B cell (primary cell): ENCODE measurements at regions not wholly inside any gene's neighbourhood (a gene's known extent, or its start where the extent isn't known, plus 50 kb on each side); places are given as distances from the start of the nearest gene placed in this dataset.

ENCODE experiments used
- ATAC-seq: fragments of 200-7000 bp; cut with Tn5 transposase; one replicate; pipeline ENCODE4 v1.10.0; 2021; ENCODE audit warnings: low read depth, mild to moderate bottlenecking, moderate number of reproducible peaks, moderate library complexity
- CTCF ChIA-PET: fragments of 350-600 bp; sonication (Branson Sonifier 250); formaldehyde crosslinking; loops from one replicate; lab custom pipeline; 2021; ENCODE audit warnings: antibody characterized with exemption, inconsistent platforms; lab: Charles Lee
- POLR2A ChIA-PET: fragments of 350-600 bp; sonication (Branson Sonifier 250); formaldehyde crosslinking; loops from one replicate; lab custom pipeline; 2021; ENCODE audit warnings: antibody characterized with exemption; lab: Charles Lee
- DNase-seq: peaks from one replicate; pipeline ENCODE4 v3.0.0; 2013
- H2AFZ ChIP-seq: 2 replicates; pipeline ENCODE4 v1.6.1; 2012; ENCODE audit warnings: mild to moderate bottlenecking, low read depth, low read length; ENCODE audit not compliant: insufficient read depth, poor library complexity, severe bottlenecking
- H3K27ac ChIP-seq, 2 donors: 1 replicate in 1 of 2; 2 replicates in 1 of 2; pipeline ENCODE4 v1.5.1; 2012 to 2013; ENCODE audit warnings: low read length in 2 of 2, mild to moderate bottlenecking in 2 of 2, moderate library complexity in 1 of 2
- H3K27me3 ChIP-seq, 4 experiments: fragments of 200-600 bp in 1 of 4; sonication (generic) in 1 of 4; replicated peaks in 1 of 4; 1 replicate in 2 of 4; 2 replicates in 2 of 4; pipeline versions ENCODE4 v1.6.1 to v1.7.0; 2013 to 2016; ENCODE audit warnings: low read length in 3 of 4, mild to moderate bottlenecking in 2 of 4, mixed read lengths in 1 of 4, moderate library complexity in 1 of 4; ENCODE audit not compliant: insufficient read depth in 4 of 4, control insufficient read depth in 3 of 4; ENCODE audit errors: control extremely low read depth in 1 of 4
- H3K36me3 ChIP-seq, 2 experiments: replicated peaks in 1 of 2; 1 replicate in 1 of 2; 2 replicates in 1 of 2; pipeline versions ENCODE4 v1.6.1 to v1.7.1; 2013; ENCODE audit warnings: low read length in 1 of 2; ENCODE audit not compliant: insufficient read depth in 2 of 2, control insufficient read depth in 1 of 2; ENCODE audit errors: control extremely low read depth in 1 of 2, extremely low read depth in 1 of 2
- H3K4me1 ChIP-seq, 2 donors: fragments of 200-600 bp in 1 of 2; sonication (generic) in 1 of 2; 1 replicate in 1 of 2; 2 replicates in 1 of 2; pipeline versions ENCODE4 v1.5.1 to v1.6.1; 2013 to 2017; ENCODE audit warnings: low read length in 2 of 2; ENCODE audit not compliant: control insufficient read depth in 2 of 2, insufficient read depth in 2 of 2
- H3K4me2 ChIP-seq: replicated peaks from 2 replicates; pipeline ENCODE3; 2012; ENCODE audit warnings: mild to moderate bottlenecking, low read depth, low read length; ENCODE audit not compliant: poor library complexity, severe bottlenecking
- H3K4me3 ChIP-seq, 5 experiments: fragments of 200-600 bp in 1 of 5; sonication (generic) in 1 of 5; 1 replicate in 3 of 5; 2 replicates in 2 of 5; pipeline versions ENCODE4 v1.5.1 to v1.7.0; 2011 to 2016; ENCODE audit warnings: low read length in 4 of 5, mild to moderate bottlenecking in 4 of 5, low read depth in 2 of 5, control low read depth in 1 of 5, moderate library complexity in 1 of 5; ENCODE audit not compliant: insufficient read depth in 1 of 5; ENCODE audit errors: control extremely low read depth in 1 of 5, extremely low read depth in 1 of 5
- H3K79me2 ChIP-seq: fragments of 200-600 bp; sonication (generic); one replicate; pipeline ENCODE4 v1.6.0; 2016; ENCODE audit warnings: low read length; ENCODE audit not compliant: control insufficient read depth, insufficient read depth
- H3K9ac ChIP-seq: fragments of 200-600 bp; sonication (generic); 2 replicates; pipeline ENCODE4 v1.6.1; 2017; ENCODE audit warnings: mild to moderate bottlenecking, low read length, moderate library complexity
- H3K9me3 ChIP-seq, 3 donors: one replicate each; pipeline versions ENCODE4 v1.6.1 to v1.7.1; 2013; ENCODE audit warnings: low read length in 2 of 3; ENCODE audit not compliant: control insufficient read depth in 2 of 3, insufficient read depth in 1 of 3; ENCODE audit errors: control extremely low read depth in 1 of 3
- H4K20me1 ChIP-seq: 2 replicates; pipeline ENCODE4 v1.6.0; 2012; ENCODE audit warnings: mild to moderate bottlenecking, low read length; ENCODE audit not compliant: insufficient read depth, control insufficient read depth, poor library complexity, severe bottlenecking
- H3K27ac Mint-ChIP-seq: one replicate; pipeline ENCODE4 v1.8.0; 2021; ENCODE audit warnings: mixed read lengths
- H3K27me3 Mint-ChIP-seq: one replicate; pipeline ENCODE4 v1.8.0; 2021; ENCODE audit warnings: mixed read lengths
- H3K4me1 Mint-ChIP-seq: one replicate; pipeline ENCODE4 v1.8.0; 2021; ENCODE audit warnings: mixed read lengths
- H3K4me3 Mint-ChIP-seq: one replicate; pipeline ENCODE4 v1.8.0; 2021; ENCODE audit warnings: mixed read lengths
- H3K9me3 Mint-ChIP-seq: one replicate; pipeline ENCODE4 v1.8.0; 2022; ENCODE audit warnings: mixed read lengths; ENCODE audit not compliant: insufficient read depth
- EZH2 ChIP-seq: IDR thresholded peaks from 2 replicates; pipeline ENCODE4 v1.6.1; 2012; ENCODE audit warnings: borderline replicate concordance, low read depth, mild to moderate bottlenecking, moderate library complexity, low read length; ENCODE audit not compliant: insufficient read depth, poor library complexity, severe bottlenecking
- WGBS: methylation state at CpG from one replicate; pipeline ENCODE4 v1.1.5; 2013; ENCODE audit warnings: missing lambda C conversion rate; ENCODE audit not compliant: insufficient coverage; 5-methylcytosine and 5-hydroxymethylcytosine counted together
- intact Hi-C: fragments of 100-400 bp; cut with micrococcal nuclease; formaldehyde crosslinking; loops from one replicate; pipeline ENCODE4 v1.10.0; 2022
- TF ChIP-seq, protein P1 (sequence below): fragments of 200-600 bp; IDR thresholded peaks from one replicate; pipeline ENCODE4 v1.8.0; 2022; ENCODE audit warnings: antibody characterized with exemption, mild to moderate bottlenecking

GRCh38 chr2:103010751-103011150, 248.9 kb downstream of the TMEM182 start:
- Histone ChIP-seq H3K9me3 (no peaks in the 10 kb centered on the region), H3K36me3 (no peaks in the 10 kb centered on the region), H3K9ac (no peak overlapping the region), H2AFZ (no peak overlapping the region), H3K4me1 (no peaks in the 10 kb centered on the region), H3K4me2 (no peak overlapping the region), H3K4me3 (no peak overlapping the region), H3K27me3 (no peaks in the 10 kb centered on the region), H4K20me1 (no peaks in the 10 kb centered on the region), H3K27ac (no peak overlapping the region), H3K79me2 (no peaks in the 10 kb centered on the region)
- H3K4me1 Mint-ChIP-seq, result no peaks in the 10 kb centered on the region
- ChIA-PET CTCF (no interaction called here), POLR2A (no interaction called here)
- no peak overlapping the region for H3K4me3 Mint-ChIP-seq
- ATAC-seq (no peak), DNase-seq (no peak)
- no peak overlapping the region for H3K27ac Mint-ChIP-seq
- no peaks in the 10 kb centered on the region for H3K27me3 Mint-ChIP-seq
- 94% methylated on average over 9 of the region's 10 CpGs for WGBS
- H3K9me3 Mint-ChIP-seq, result no peaks in the 10 kb centered on the region
- intact Hi-C loops, result no loop called here
- no peak for TF ChIP-seq EZH2
- TF ChIP-seq, protein P1, sequence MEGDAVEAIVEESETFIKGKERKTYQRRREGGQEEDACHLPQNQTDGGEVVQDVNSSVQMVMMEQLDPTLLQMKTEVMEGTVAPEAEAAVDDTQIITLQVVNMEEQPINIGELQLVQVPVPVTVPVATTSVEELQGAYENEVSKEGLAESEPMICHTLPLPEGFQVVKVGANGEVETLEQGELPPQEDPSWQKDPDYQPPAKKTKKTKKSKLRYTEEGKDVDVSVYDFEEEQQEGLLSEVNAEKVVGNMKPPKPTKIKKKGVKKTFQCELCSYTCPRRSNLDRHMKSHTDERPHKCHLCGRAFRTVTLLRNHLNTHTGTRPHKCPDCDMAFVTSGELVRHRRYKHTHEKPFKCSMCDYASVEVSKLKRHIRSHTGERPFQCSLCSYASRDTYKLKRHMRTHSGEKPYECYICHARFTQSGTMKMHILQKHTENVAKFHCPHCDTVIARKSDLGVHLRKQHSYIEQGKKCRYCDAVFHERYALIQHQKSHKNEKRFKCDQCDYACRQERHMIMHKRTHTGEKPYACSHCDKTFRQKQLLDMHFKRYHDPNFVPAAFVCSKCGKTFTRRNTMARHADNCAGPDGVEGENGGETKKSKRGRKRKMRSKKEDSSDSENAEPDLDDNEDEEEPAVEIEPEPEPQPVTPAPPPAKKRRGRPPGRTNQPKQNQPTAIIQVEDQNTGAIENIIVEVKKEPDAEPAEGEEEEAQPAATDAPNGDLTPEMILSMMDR, result no peak

DNA sequence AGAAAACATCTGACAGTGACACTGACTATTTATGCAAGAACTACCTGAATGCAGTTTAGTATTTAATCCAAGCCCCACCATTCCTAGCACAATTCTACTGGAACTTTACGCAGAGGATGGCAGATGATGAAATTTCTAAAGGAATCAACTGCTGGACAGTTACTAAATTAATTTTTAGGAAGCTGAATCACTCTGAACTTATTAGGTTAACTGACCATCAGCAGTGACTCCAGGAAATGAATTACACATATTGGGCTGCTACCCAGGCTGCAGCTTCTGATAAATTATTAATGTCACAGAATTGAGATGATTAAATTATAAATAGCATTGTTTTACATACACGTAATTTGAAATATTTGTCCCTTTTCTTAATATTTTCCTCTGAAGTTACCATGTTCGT, 250.8 kb downstream of the TMEM182 start:
- H3K4me3 ChIP-seq, result no peak overlapping the region
- DNase-seq, result no peak
- H3K27ac ChIP-seq, result no peak overlapping the region
- H3K9me3 ChIP-seq, result no peaks in the 10 kb centered on the region
- TF ChIP-seq, protein P1, result no peak
- TF ChIP-seq EZH2, result no peak
- H3K36me3 ChIP-seq, result no peaks in the 10 kb centered on the region
- intact Hi-C loops, result no loop called here
- H3K9ac ChIP-seq, result no peak overlapping the region
- ChIA-PET POLR2A (no interaction called here), CTCF (no interaction called here)
- H4K20me1 ChIP-seq, result no peaks in the 10 kb centered on the region
- Mint-ChIP-seq H3K27ac (no peak overlapping the region), H3K4me1 (no peaks in the 10 kb centered on the region), H3K27me3 (no peaks in the 10 kb centered on the region), H3K4me3 (no peak overlapping the region), H3K9me3 (no peaks in the 10 kb centered on the region)
- H2AFZ ChIP-seq, result no peak overlapping the region
- WGBS, result no CpG with 5 or more reads among the region's 3 CpGs
- H3K79me2 ChIP-seq, result no peaks in the 10 kb centered on the region
- no peaks in the 10 kb centered on the region for H3K4me1 ChIP-seq
- ATAC-seq, result no peak
- H3K27me3 ChIP-seq, result no peaks in the 10 kb centered on the region
- no peak overlapping the region for H3K4me2 ChIP-seq
